ENCODE measurements at regions not wholly inside any gene's neighbourhood (a gene's known extent, or its start where the extent isn't known, plus 50 kb on each side); places are given as distances from the start of the nearest gene placed in this dataset.
"Not testable (repeated sequence)": the region's sequence is repeated elsewhere in the genome, so short reads cannot be mapped to it uniquely, and the experiment has no call there.

GRCh38 chr7:69228212-69228811, 370.0 kb upstream of the AUTS2 start:
- no peak for DNase-seq

GRCh38 chr7:69232445-69233376, 365.6 kb upstream of the AUTS2 start:
- no peak for DNase-seq

DNA sequence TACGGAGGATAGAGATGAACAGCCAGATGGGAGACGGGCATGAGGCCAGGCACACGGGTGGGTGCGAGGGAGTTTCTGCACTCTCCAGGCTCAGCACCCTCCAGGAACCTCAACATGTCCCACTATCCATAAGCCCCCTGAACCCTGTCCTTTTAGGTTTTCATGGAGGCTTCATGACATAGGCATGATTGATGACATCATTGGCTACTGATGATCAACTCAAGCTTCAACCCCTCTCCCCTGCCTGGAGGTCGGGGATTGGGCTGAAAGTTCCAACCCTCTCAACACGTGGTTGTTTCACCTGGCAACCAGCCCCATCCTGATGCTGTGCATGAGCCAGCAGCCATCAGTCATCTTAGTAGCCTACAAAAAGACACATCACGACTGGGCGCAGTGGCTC, 360.7 kb upstream of the AUTS2 start:
- DNase-seq, result no peak

GRCh38 chr7:69243016-69243415, 355.3 kb upstream of the AUTS2 start:
- DNase-seq, result no peak

DNA sequence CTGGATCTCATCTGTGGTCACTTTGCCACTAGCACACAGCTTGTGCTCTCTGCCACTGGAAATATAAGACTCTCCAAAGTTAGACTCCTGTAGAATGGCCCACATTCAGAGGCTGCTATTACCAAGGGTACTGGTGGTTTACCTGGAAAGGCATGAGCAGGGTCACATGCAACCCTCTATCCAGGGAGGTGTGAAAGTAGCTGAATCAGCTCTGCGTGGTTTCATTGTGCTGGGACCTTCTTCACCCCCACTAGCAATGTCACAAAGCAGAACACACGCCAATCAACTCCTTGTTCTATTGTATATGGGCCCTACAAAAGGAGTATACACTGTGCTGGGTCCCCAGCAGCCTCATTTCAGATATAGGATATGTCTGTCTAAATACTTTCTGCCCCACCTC, 353.6 kb upstream of the AUTS2 start:
- no peak for DNase-seq

DNA sequence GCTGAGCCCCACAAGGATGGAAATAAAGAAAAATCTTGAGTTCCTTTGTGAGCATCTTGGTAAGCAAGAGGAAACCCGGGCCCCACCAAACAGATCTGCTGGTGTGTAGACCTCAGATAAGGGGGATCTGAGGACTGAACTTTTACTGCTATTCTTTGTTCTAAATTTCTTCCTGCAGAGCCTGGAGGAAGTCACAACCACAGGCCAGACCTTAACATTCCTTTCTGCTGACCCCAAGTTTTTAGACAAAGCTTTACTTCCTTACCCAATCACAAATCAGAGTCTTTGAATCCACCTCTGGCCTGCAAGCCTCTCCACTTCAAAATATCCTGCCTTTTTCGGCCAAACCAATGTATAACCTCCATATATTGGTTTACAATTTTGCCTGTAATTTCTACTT, 352.6 kb upstream of the AUTS2 start:
- DNase-seq, result no peak

GRCh38 chr7:69246758-69247157, 351.5 kb upstream of the AUTS2 start:
- no peak for DNase-seq

DNA sequence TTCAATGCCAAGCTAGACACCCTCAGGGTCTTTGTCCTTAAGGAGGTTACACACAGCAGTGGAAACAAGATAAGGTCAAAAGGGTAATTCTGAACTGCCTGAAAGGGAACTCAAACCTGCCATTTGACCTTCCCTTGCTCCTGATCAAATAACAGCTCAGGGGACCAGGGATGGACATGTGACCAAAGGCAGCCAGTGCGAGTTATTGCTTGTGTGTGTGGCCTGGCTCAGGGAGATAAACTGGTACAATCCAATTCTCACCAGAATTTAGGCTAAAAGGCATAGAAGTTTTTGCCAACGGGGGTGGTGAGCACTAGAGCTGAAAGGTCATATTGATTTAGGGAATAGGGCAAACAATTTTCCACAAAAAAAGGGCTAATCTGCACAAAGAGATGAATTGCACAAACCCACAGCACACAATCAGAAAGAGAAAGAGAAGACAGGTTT, 349.9 kb upstream of the AUTS2 start:
- DNase-seq, result not testable (repeated sequence)

GRCh38 chr7:69250958-69251357, 347.3 kb upstream of the AUTS2 start:
- DNase-seq, result no peak

DNA sequence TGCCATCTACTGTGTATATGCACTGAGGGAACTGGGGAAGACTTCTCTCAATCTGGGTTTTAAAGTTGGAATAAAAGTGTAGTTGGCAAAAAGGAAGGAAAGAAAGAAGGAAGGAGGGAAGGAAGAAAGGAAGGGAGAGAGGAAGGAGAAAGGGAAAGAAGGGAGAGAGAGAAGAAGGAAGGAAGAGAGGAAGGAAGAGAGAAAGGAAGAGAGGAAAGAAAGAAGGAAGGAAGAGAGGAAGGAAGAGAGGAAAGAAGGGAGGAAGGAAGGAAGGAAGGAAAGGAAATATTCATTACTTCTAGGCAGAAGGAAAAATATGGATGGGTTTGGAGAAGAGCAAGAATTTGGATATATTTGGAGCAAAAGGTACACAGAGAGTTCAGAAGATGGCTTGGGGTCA, 343.6 kb upstream of the AUTS2 start:
- DNase-seq, result no peak

DNA sequence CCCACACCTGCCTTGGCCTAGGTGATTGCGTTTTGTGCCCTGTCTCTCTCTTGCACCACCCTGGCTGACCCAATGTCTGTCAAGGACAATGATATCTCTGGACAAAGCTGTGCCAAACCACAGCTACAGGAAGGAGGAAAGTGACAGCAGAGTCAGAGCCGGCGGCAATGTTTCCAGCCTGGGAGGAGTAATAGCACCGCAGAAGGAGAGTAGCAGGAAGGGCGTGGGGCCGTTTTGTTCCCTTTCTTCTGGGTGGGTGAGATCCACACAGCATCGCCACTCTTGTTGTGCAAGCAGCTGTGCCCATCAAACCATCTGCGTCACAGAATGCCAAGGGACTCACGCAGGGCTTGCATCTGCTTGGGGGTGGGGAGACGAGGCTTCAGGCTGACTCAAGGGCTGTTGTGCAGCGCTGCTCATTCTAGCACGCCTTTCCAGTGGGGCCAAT, 341.6 kb upstream of the AUTS2 start:
- no peak for DNase-seq

DNA sequence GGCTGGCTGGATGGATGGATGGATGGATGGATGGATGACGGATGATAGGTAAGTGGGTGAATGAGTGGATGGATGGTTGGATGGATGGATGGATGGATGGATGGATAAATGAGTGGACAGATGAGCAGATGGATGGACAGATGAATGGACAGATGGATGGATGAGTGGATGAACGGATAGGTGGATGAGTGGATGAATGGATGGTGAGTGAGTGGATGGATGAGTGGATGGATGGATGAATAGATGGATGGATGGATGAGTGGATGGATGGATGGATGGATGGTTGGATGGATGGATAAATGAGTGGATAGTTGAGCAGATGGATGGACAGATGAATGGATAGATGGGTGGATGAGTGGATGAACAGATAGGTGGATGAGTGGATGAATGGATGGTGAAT, 340.7 kb upstream of the AUTS2 start:
- DNase-seq, result no peak

GRCh38 chr7:69259445-69259844, 338.8 kb upstream of the AUTS2 start:
- DNase-seq, result no peak

GRCh38 chr7:69260023-69260422, 338.3 kb upstream of the AUTS2 start:
- no peak for DNase-seq

GRCh38 chr7:69263550-69263949, 334.7 kb upstream of the AUTS2 start:
- no peak for DNase-seq

DNA sequence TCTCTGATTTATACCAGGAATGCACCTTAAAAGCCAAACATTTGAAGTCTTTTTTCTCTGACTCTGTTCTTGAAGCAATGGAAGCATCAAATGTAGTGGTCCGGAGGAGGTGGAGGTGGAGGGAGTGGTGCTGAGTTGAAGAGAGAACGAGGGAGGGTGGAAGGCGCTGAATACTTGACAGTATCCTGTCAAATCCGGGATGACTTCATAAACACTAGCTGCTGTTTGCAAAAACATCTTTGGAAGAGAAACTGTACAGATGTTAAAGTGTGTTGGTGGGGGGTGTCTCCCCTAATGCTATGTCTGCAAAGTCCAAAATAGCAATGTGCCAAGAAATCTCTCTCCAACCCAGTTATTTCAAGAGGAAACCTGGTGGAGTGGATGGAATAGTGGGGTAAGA, 328.5 kb upstream of the AUTS2 start:
- DNase-seq, result no peak

DNA sequence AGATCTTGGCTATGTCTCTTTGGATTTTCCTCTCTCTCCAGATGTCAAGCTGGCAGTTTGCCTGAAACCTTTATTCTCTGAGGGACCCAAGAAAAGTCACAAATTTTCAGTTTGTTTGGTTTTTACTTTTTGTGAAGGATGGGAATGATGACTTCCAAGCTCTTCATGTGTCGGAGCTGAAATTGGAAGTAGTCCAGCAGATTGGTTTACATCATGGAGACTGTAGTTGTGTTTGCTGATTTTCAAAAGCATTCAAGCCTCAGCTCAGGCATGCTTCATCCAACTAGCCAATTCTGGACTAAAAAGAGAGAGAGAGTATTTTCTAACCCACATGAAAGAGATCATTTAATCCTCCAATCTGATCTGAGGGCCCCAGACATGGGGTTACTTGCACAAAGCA, 326.2 kb upstream of the AUTS2 start:
- no peak for DNase-seq

- no peak for DNase-seq
These were observed 322.1 kb upstream of the AUTS2 start for GRCh38 chr7:69276011-69276729.

GRCh38 chr7:69277366-69277765, 320.9 kb upstream of the AUTS2 start:
- no peak for DNase-seq

- no peak for DNase-seq
These were observed 315.3 kb upstream of the AUTS2 start for GRCh38 chr7:69282946-69283345.

- no peak for DNase-seq
These were observed 314.9 kb upstream of the AUTS2 start for GRCh38 chr7:69283421-69283820.

- DNase-seq, result no peak
These were observed 312.4 kb upstream of the AUTS2 start for GRCh38 chr7:69285854-69286253.

DNA sequence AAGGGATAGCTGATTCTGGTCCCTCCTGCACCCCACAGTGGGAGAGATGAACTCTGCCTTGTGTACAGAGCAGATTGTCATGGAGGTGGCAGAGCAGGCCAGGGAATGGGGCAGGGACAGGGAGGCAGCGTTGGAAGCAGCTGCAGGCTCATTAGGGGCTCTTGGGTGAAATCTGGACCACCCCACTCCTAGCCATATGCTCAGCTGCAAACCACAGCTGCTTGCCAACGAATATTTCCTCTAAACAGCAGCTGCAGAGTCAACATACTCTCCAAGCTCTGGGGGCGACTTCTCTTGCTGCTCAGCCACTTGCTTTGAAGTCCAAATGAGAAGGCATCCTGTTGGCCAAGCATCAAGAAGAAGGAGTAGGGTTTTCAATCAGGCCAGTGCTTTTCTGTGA, 302.3 kb upstream of the AUTS2 start:
- no peak for DNase-seq

- DNase-seq, result no peak
These were observed 297.0 kb upstream of the AUTS2 start for GRCh38 chr7:69301253-69301652.

Measured in stimulated activated CD4-positive, alpha-beta T cell treated with anti-CD3 and anti-CD28 coated beads, Interleukin-1b, Interleukin-23, amount 100 ng/mL, for 48 hours (primary cell).